GM19452 (cell line): ENCODE measurements at regions not wholly inside any gene's neighbourhood (a gene's known extent, or its start where the extent isn't known, plus 50 kb on each side); places are given as distances from the start of the nearest gene placed in this dataset.

Source experiments
- ATAC-seq: cut with Tn5 transposase; IDR thresholded peaks from one replicate; pipeline ENCODE4 v1.9.1; 2021; ENCODE audit not compliant: unreplicated experiment

DNA sequence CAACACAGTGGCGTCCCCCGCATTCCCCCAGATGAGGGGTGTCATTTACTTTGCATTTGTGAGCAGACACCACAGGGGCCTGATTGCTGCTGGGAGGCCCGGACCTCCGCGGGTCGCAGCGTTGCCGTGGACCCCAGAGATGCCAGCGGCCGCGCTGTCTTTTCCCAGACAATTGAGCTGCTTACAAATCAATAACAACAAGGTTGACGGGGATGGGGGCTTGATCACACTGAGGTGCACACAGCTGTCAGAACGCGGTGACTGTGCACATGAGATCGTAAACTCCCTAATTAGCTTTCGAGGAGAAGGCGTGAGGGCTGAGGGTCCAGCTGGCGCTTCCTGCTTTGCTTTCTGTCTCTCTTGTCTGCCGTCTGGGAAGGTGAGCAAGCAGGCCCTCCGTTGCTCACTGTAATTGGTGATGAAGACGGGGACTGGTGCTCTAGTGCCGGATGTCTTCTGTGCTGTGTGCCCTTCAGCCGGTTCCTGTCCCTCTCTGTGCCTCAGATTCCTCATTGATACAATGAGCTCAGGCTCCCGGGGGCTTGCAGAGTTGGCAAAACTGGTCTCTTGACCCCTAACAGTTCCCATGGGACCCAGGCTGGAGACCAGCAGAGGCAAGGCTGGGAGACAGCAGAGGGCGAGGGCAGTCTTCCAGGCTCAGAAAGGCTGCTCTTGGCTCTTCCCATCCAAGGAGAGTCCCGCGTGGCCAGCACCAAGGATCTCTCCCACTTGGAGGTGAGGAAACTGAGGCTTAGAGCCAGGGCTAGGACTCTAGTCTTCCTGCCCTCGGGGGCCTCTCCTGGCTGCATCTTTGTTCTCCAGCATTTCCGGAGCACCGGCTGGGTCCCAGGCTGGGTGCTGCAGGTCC, 126.0 kb upstream of the PMEPA1 start:
- ATAC-seq = no peak

DNA sequence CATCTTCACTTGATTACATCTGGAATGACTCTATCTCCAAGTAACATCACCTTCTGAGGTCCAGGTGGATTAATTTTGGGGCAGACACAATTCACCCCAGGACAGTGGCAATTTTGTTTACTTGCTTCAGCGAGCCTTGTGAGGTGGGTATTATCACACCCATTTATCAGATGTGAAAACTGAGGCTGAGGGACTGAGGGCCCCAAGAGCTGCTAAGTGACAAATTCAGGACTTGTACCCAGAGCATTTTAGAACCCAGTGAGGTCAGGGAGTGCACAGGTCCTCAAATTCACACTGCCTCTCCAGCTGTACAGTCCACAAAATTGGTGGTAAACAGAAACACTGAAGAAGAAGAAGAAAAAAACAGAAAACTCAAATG, 125.2 kb upstream of the PMEPA1 start:
- no peak for ATAC-seq

GRCh38 chr20:57834306-57835073, 124.7 kb upstream of the PMEPA1 start:
- no peak for ATAC-seq

GRCh38 chr20:57831993-57832585, 122.3 kb upstream of the PMEPA1 start:
- ATAC-seq = no peak

DNA sequence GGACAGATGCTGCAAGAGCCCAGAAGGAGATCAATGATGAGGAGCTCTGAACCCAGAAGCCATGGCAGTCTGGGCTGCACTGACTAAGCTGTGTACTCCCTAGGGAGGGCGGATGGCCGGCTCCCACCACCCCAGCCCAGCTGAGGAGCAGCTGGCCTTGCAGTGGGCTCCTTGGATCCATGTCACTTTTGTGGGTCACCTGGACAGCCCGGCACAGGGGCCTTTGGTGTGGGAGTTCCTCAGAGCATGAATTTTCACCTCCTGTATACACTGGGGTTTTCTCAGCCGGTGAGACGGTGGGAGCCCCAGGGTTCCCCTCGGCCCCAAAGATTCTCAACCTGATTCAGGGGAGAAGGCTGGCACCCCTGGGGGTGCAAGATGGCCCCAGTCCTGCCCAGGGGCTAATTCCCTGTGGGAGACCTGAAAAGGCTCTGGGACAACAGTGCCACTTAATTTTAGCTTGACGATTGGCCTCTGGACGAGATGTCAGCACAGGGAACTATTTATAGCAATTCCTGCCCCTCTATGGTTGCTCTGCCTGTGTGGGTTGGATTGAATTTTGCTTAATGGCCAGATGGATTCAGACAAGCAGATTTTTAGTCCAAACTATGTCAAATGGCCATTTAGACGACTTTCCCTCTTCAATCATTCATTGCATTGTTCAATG, 121.6 kb upstream of the PMEPA1 start:
- no peak for ATAC-seq

DNA sequence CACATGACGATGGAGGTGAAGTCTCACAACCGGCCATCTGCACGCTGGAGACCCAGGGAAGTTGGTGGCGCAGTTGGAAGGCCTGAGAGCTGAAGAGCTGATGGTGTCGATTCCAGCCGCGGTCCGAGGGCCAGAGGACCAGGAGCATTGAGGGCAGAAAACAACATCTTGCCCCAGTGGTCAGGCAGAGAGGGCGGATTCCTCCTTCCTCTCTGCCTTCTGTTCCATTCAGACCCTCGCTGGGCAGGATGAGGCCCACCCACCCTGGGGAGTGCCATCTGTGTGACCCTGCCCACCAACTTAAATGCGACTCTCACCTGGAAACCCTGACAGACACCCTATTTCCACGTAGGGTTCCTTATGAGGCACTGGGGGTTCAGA, 120.7 kb upstream of the PMEPA1 start:
- ATAC-seq = no peak

GRCh38 chr20:57829805-57830514, 120.1 kb upstream of the PMEPA1 start:
- no peak for ATAC-seq

- ATAC-seq = no peak
Measured at GRCh38 chr20:57829336-57829735, 119.5 kb upstream of the PMEPA1 start.

- ATAC-seq = no peak
Measured at GRCh38 chr20:57828696-57829095, 118.9 kb upstream of the PMEPA1 start.

GRCh38 chr20:57826666-57827287, 117.0 kb upstream of the PMEPA1 start:
- no peak for ATAC-seq

GRCh38 chr20:57824909-57825308, 115.1 kb upstream of the PMEPA1 start:
- no peak for ATAC-seq

DNA sequence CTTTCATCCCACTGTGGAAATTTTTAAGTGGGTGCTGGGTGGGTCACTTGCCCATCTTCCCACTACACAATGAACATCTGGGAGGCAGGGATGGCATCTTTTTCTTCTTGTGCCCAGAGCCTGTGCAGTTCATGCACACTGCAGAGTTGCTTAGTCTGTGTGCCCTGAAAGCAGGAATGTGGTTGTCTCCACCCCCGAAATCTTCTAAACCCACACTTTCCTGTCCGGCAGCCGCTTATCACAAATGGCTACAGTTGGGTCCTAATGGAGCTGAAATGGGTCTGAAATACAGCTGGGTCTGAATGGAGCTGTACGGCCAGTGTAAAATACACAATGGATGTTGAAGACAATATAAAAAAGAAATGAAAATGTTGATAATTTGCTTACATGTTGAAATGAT, 112.1 kb upstream of the PMEPA1 start:
- no peak for ATAC-seq

- no peak for ATAC-seq
Measured at GRCh38 chr20:57819691-57820380, 110.0 kb upstream of the PMEPA1 start.

DNA sequence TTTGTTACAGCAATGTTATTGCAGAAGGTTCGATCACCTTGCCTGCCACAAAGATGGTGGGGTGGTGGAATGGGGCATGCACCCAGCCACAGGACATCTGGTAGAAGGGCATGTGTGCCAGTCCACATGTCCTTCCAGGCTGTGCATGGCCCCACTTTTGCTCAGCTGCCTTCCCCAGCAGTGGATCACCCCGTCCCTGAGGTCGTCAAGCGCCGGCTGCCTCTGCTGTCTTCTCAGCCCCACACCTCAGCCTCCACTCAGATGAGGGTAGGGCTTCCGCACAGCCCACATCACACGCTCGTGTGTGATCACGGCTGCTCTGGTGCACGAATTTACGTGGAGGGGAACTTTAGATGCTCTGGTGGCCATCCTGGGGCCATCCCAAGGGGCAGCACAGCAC, 109.5 kb upstream of the PMEPA1 start:
- ATAC-seq = no peak

- no peak for ATAC-seq
Measured at GRCh38 chr20:57818418-57819181, 108.8 kb upstream of the PMEPA1 start.

GRCh38 chr20:57815405-57815804, 105.6 kb upstream of the PMEPA1 start:
- ATAC-seq = no peak

GRCh38 chr20:57814529-57814928, 104.7 kb upstream of the PMEPA1 start:
- ATAC-seq = no peak

DNA sequence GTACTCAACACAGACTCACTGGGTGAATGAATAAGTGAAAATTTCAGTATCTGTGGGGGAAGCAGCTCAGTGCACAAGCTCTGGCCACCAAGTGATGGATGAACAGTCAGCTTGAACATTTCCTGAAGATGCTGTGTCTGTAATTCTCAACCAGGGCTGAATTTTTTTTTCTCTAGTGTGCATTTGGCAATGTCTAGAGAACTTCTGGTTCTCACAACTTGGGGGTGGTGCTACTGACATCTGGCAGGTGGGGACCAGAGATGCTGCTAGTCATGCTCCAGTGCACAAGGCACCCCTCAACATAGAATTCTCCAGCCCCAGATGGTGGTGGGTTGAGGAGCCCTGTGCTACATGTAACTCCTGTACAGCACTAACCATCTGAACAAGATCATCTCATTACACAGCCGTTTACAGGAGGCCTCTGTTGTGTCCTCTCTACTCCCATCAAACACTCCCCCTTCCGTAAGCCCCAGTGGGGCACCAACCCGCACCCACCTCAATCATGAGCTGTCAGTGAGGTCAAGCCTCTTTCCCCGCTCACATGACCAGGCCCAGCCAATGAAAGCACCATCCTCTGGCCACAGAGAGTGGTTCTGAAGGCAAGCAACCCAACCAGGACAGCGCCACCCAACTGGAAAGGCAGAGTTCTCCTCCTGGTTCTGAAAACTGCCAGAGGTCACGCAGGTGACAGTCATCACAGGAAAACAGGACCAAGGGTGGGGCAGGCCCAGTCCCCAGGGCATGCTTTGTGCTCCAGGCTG, 103.9 kb upstream of the PMEPA1 start:
- no peak for ATAC-seq
